IMR-90 (cell line): ENCODE measurements at regions not wholly inside any gene's neighbourhood (a gene's known extent, or its start where the extent isn't known, plus 50 kb on each side); places are given as distances from the start of the nearest gene placed in this dataset.

Experiments
- CHD1 ChIP-seq: IDR thresholded peaks from 2 replicates; pipeline ENCODE4 v1.6.1; 2012; ENCODE audit warnings: low read depth, low read length, improper control_type of control experiment
- ELK1 ChIP-seq: fragments of 150-350 bp; IDR thresholded peaks from 2 replicates; pipeline ENCODE4 v1.6.1; 2016; ENCODE audit warnings: low read depth, mild to moderate bottlenecking, low read length, moderate library complexity, borderline replicate concordance
- FOS ChIP-seq: fragments of 150-350 bp; IDR thresholded peaks from 2 replicates; pipeline ENCODE4 v1.6.1; 2016; ENCODE audit warnings: low read depth, low read length
- MAFK ChIP-seq: IDR thresholded peaks from 2 replicates; pipeline ENCODE4 v1.6.1; 2012; ENCODE audit warnings: low read depth, low read length, improper control_type of control experiment
- MAZ ChIP-seq: IDR thresholded peaks from 2 replicates; pipeline ENCODE4 v1.6.1; 2012; ENCODE audit warnings: low read depth, mild to moderate bottlenecking, low read length, improper control_type of control experiment, moderate library complexity, borderline replicate concordance
- MXI1 ChIP-seq: IDR thresholded peaks from 2 replicates; pipeline ENCODE4 v1.6.1; 2012; ENCODE audit warnings: low read depth, mild to moderate bottlenecking, low read length, moderate library complexity, borderline replicate concordance
- POLR2A ChIP-seq: IDR thresholded peaks from 2 replicates; pipeline ENCODE4 v1.6.1; 2012; ENCODE audit warnings: mild to moderate bottlenecking, low read depth, low read length
- RAD21 ChIP-seq: IDR thresholded peaks from 2 replicates; pipeline ENCODE4 v1.6.1; 2012; ENCODE audit warnings: low read length, improper control_type of control experiment
- RCOR1 ChIP-seq: IDR thresholded peaks from 2 replicates; pipeline ENCODE4 v1.6.1; 2012; ENCODE audit warnings: mild to moderate bottlenecking, low read length, improper control_type of control experiment; ENCODE audit not compliant: insufficient replicate concordance
- RFX5 ChIP-seq: IDR thresholded peaks from 2 replicates; pipeline ENCODE4 v1.8.0; 2012; ENCODE audit warnings: low read depth, mild to moderate bottlenecking, low read length, moderate library complexity
- SMC3 ChIP-seq: fragments of 150-350 bp; IDR thresholded peaks from 2 replicates; pipeline ENCODE4 v1.6.1; 2016; ENCODE audit warnings: low read depth, mild to moderate bottlenecking, antibody characterized with exemption, low read length, moderate library complexity
- USF2 ChIP-seq: fragments of 150-350 bp; IDR thresholded peaks from 2 replicates; pipeline ENCODE4 v1.6.1; 2017; ENCODE audit warnings: mild to moderate bottlenecking, antibody characterized with exemption, low read length, low read depth
- TF ChIP-seq, protein P1 (sequence below): conservative IDR thresholded peaks from 2 replicates; pipeline ENCODE4 v1.5.1; 2012; ENCODE audit warnings: mild to moderate bottlenecking, low read depth, low read length, improper control_type of control experiment

DNA sequence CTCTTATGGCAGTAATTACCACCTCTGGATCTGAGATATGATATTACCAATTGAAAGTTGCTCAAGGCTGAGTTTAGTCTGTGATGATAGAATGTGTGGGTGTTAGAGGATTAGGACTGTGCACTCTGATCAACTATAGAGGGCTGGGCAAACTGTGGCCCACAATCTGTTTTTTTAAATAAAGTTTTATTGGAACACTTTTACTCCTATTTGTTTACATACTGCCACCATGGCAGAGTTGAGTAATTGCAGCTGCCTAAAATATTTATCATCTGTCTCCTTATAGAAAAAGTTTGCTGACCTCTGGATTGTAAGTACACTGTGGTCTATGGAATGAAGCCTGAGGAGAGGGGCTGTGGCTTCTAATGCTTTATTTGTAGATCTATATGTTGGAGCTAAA is 71.5 kb upstream of the N4BP1 start:
- TF ChIP-seq, protein P1, sequence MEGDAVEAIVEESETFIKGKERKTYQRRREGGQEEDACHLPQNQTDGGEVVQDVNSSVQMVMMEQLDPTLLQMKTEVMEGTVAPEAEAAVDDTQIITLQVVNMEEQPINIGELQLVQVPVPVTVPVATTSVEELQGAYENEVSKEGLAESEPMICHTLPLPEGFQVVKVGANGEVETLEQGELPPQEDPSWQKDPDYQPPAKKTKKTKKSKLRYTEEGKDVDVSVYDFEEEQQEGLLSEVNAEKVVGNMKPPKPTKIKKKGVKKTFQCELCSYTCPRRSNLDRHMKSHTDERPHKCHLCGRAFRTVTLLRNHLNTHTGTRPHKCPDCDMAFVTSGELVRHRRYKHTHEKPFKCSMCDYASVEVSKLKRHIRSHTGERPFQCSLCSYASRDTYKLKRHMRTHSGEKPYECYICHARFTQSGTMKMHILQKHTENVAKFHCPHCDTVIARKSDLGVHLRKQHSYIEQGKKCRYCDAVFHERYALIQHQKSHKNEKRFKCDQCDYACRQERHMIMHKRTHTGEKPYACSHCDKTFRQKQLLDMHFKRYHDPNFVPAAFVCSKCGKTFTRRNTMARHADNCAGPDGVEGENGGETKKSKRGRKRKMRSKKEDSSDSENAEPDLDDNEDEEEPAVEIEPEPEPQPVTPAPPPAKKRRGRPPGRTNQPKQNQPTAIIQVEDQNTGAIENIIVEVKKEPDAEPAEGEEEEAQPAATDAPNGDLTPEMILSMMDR = no peak
- TF ChIP-seq RCOR1 (no peak), POLR2A (no peak), MAZ (no peak), MAFK (no peak), RAD21 (no peak), USF2 (no peak), SMC3 (no peak), MXI1 (no peak), RFX5 (no peak), CHD1 (no peak), FOS (no peak), ELK1 (no peak)
